ENCODE measurements at regions not wholly inside any gene's neighbourhood (a gene's known extent, or its start where the extent isn't known, plus 50 kb on each side); places are given as distances from the start of the nearest gene placed in this dataset.

DNA sequence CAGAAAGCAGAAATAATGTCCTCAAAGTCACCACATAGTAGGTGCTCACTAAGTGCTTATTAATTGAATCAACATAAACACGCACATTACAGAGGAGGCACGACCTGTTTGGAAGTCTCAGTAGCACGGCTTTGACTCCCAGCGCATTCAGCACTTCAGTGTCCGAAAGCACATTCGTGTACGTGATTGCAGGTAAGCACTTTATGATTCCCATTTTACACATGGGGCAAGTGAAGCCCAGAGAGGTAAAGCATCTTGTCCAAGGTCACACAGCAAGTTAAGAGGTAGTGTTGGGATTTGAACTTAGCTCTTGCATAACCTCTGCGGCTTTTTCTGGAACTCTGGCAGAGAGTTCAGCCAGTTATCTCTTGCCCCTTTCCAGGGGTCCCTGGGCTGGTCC, 85.2 kb upstream of the WNT4 start:
- no peak overlapping the region for H3K4me3 ChIP-seq (ENCODE audit: low read depth, low read length)
- TF ChIP-seq, protein P1, sequence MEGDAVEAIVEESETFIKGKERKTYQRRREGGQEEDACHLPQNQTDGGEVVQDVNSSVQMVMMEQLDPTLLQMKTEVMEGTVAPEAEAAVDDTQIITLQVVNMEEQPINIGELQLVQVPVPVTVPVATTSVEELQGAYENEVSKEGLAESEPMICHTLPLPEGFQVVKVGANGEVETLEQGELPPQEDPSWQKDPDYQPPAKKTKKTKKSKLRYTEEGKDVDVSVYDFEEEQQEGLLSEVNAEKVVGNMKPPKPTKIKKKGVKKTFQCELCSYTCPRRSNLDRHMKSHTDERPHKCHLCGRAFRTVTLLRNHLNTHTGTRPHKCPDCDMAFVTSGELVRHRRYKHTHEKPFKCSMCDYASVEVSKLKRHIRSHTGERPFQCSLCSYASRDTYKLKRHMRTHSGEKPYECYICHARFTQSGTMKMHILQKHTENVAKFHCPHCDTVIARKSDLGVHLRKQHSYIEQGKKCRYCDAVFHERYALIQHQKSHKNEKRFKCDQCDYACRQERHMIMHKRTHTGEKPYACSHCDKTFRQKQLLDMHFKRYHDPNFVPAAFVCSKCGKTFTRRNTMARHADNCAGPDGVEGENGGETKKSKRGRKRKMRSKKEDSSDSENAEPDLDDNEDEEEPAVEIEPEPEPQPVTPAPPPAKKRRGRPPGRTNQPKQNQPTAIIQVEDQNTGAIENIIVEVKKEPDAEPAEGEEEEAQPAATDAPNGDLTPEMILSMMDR (IDR thresholded peaks at IDR 0.05; ENCODE audit: insufficient read depth, low read depth, low read length) = no peak
- no peak for DNase-seq (ENCODE audit: low read depth)

DNA sequence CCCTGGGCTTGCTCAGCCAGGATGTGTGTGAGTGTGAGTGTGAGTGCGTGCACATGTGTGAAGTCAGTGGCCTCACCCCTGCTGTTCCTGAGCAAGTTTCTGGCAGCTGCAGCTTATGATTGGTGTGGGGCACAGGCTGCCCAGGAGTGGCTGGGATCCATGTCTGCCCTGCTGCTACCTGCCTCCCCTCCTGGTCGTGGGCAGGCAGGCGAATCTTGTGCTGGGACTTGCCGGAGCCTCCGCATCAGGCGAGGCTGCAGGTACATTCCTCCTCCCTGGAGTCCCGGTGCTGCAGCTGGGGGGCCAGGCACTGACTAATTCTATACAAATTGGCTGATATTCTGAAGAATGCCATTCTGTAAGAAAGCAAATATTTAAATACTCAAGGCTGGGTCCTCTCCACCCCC, 85.6 kb upstream of the WNT4 start:
- TF ChIP-seq, protein P1 (IDR thresholded peaks at IDR 0.05; ENCODE audit: insufficient read depth, low read depth, low read length) = no peak
- no peak for DNase-seq (ENCODE audit: low read depth)
- H3K4me3 ChIP-seq (ENCODE audit: low read depth, low read length) = no peak overlapping the region

DNA sequence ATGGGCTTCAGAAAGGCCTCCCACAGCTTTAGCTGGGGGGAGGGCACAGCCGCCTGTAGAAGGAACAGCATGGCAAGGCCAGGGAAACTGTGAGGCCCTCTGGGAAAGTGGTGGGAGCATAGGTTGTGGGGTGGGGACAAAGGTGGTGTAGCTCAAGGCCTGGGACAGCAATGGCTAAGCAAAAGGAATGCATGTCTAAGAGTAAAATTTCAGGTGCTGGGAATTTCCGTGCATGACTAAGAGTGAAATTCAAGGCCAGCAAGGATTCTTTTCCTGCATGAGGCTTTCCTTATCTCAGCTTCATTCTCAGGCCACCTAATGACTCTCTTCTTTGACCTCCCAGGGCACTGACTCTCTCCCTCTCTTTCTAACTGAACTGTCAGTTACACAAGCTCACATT, 86.5 kb upstream of the WNT4 start:
- TF ChIP-seq, protein P1 (IDR thresholded peaks at IDR 0.05; ENCODE audit: insufficient read depth, low read depth, low read length) = no peak
- H3K4me3 ChIP-seq (ENCODE audit: low read depth, low read length) = no peak overlapping the region
- peak; percentile 39 for DNase-seq (ENCODE audit: low read depth)

DNA sequence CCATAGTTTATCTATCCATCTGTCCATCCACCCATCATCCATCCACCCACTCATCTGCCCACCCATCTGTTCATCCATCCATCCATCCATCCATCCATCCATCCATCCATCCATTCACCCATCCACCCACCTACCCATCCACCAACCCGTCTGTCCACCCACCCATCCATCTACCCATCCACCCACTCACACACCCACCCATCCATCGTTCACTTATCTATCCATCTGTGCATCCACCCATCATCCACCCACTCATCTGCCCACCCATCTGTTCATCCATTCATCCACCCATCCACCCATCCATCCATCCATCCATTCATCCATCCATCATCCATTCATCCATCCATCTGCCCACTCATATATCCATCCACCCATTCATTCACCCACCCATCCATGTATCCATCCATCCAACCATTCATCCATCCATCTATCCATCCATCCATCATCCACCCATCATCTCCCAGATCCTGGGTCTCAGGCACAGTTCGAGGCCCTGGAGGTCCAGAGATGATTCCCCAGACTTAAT, 88.2 kb upstream of the WNT4 start:
- TF ChIP-seq, protein P1 (IDR thresholded peaks at IDR 0.05; ENCODE audit: insufficient read depth, low read depth, low read length) = no peak
- no peak overlapping the region for H3K4me3 ChIP-seq (ENCODE audit: low read depth, low read length)
- DNase-seq (ENCODE audit: low read depth) = no peak

DNA sequence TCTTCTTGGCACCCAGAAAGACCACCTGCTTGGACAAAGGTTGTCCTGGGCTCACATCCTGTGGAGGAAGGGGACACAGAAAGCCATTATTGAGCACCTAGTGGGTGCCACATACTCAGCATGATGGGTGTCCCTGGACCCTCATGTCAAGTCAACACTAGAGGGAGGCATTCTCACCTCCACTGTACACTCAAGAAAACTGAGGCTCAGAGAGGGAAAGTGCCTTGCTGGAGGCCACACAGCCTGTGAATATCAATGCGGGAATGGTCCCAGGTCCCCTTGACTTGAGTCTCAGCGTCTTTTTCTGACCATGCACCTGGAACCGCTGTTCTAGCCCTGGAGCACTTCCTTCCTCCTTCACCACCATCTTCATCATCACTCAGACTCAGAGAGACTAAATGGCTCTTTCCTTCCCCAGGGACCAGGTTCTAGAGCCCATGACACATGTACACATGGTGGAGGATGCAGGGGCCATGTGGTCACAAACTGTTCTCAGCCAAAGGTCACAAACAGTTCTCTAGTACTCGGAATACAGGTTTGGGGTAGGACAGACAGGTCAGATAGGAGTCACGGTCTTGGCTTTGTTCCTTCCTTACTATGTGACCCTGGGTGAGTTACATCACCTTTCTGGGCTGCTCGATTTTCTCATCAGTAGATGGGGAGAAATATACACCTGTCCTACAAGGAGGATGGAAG, 89.2 kb upstream of the WNT4 start:
- H3K4me3 ChIP-seq (ENCODE audit: low read depth, low read length) = no peak overlapping the region
- no peak for DNase-seq (ENCODE audit: low read depth)
- TF ChIP-seq, protein P1 (IDR thresholded peaks at IDR 0.05; ENCODE audit: insufficient read depth, low read depth, low read length) = peak; percentile 27

DNA sequence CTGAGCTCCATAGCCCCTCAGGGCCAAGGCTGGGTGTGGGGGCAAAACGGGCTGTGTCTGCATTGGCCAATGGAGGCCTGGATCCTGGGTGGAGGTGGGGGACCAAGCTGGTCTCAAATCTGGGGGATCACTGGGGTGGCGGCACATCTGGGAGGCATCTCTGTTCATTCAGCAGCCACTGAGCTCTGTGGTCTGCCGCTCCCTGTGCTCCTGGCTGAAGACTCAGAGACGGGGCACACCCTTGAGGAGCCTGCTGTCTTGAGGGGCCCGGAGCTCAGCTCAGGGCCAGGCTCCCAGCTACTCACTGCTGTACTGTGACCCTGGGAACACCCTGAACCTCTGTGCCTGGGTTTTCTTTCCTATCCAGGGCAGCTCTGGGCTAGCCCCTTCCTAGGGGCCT, 90.3 kb upstream of the WNT4 start:
- no peak for DNase-seq (ENCODE audit: low read depth)
- TF ChIP-seq, protein P1 (IDR thresholded peaks at IDR 0.05; ENCODE audit: insufficient read depth, low read depth, low read length) = no peak

More for the DNA sequence above, 90.3 kb upstream of the WNT4 start:
- no peak overlapping the region for H3K4me3 ChIP-seq (ENCODE audit: low read depth, low read length)

Data from fibroblast of villous mesenchyme (primary cell).